ENCODE measurements at regions not wholly inside any gene's neighbourhood (a gene's known extent, or its start where the extent isn't known, plus 50 kb on each side); places are given as distances from the start of the nearest gene placed in this dataset.

DNA sequence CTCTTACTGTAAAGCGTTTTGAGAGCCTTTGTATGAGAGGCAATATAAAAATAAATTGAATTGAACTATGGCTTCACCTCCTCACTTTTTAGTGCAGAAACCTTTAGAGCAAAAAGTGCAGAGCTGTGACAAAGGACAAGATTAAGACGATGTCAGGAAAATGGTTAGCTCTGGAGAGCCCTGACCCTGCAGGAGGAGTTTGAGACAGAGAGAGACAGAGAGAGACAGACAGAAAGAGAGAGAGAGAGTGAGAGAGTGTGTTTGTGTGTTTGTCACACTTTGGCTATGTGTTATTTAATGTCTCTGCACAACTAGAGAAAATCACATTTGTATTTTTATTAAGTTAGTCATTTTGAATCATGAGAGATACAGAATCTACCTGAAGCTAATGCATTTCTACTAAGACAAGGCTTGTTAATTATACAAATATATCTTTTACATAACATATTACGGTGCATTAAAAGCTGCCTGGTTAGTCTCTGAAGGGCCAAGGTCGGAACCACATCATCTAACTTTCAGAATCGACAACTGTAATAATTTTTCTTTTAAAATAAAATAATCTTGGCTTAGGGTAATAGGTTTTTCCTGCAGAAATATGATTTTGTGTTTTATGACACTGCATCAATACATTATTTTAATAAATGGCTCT lies 423.5 kb upstream of the ZEB2 start:
- DNase-seq (ENCODE audit: low read depth): no peak
- no peak overlapping the region for H3K4me3 ChIP-seq (ENCODE audit: low read depth, low read length)
- TF ChIP-seq, protein P1, sequence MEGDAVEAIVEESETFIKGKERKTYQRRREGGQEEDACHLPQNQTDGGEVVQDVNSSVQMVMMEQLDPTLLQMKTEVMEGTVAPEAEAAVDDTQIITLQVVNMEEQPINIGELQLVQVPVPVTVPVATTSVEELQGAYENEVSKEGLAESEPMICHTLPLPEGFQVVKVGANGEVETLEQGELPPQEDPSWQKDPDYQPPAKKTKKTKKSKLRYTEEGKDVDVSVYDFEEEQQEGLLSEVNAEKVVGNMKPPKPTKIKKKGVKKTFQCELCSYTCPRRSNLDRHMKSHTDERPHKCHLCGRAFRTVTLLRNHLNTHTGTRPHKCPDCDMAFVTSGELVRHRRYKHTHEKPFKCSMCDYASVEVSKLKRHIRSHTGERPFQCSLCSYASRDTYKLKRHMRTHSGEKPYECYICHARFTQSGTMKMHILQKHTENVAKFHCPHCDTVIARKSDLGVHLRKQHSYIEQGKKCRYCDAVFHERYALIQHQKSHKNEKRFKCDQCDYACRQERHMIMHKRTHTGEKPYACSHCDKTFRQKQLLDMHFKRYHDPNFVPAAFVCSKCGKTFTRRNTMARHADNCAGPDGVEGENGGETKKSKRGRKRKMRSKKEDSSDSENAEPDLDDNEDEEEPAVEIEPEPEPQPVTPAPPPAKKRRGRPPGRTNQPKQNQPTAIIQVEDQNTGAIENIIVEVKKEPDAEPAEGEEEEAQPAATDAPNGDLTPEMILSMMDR (IDR thresholded peaks at IDR 0.05; ENCODE audit: insufficient read depth, low read depth, low read length): no peak

DNA sequence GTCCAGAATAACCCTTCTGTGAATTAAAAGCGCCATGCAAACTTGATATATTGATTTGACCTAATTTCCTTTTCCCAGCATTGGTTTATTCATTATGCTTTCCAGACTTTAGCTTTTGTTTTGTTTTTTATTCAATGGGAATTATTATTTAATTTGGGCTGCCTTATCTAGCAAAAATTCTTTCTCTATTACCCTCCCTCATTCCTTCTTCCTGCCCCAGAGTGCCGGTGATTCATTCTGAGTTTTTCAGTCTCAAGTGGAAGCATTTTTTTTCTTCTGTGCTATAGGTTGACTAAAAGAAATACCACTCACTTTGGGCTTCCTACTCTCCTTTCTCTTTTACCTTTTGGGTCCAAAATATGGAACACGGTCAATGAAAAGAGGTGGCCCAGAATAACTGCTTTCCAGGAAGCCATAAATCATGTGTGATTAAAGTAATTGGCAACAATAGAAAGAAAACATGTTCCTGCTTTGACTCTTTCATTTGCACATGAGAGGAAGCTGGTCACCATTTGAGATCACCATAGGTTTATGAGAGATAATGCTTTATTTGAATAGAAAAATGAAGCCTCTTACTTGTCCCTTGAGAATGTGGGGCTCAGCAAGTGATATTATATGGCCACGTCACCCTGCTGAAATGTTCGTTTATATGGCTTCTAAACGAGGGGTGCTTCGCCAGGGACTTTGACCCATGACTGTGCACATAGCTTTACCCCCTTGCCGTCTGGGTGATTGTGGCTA lies 422.8 kb upstream of the ZEB2 start:
- no peak overlapping the region for H3K4me3 ChIP-seq (ENCODE audit: low read depth, low read length)
- no peak for DNase-seq (ENCODE audit: low read depth)
- TF ChIP-seq, protein P1 (IDR thresholded peaks at IDR 0.05; ENCODE audit: insufficient read depth, low read depth, low read length): no peak

DNA sequence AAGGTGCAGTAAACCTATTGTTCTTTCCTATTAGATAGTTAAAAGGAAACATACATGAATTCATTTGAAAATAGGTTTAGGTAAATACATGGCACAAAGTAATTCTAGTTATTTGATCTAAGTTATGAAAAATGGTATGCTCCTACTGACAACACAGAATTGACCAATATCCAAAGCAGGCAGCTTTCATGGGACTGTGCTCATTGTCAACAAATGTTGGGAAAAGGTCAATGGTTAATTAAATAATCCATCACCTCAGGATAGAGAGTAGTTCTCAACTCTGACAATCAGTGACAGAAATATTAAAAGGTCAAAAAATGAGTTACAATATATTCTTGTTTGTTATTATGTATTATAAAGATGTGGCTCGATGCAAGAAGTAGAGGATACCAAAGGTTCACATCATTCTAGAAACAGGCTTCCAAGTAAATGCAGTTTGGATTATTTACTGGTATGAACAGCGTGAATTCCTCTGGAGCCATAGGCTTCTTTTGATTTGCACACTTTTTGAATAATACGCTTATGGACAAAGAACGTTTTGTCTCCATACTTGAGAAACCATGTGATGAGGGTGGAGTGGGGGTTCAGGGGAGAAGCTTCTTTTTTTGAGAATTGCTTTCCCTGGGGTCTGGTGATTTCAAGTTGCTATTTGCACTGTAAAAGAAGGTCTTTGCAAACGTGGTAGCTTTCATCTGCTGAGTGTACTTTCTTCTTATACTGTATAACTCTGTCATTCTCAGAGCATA lies 422.0 kb upstream of the ZEB2 start:
- no peak for DNase-seq (ENCODE audit: low read depth)
- no peak overlapping the region for H3K4me3 ChIP-seq (ENCODE audit: low read depth, low read length)
- TF ChIP-seq, protein P1 (IDR thresholded peaks at IDR 0.05; ENCODE audit: insufficient read depth, low read depth, low read length): no peak

DNA sequence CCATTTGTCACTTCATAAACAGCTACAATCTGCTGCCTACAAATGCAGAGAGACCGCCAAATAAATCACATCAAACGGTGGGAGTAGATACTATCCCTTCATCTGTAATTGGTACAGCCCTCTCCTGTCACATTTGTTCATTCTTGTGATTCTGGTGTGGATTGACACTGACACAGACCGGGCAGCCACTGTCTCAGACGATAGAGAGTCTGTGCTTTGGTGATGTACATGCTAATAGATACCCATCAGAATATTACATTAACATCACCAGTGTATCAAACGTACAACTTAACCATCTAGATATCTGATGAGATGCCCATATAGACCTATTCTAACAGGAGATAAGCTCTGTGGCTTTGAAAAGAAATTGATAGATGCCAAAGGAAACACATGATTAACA lies 419.7 kb upstream of the ZEB2 start:
- DNase-seq (ENCODE audit: low read depth): no peak
- H3K4me3 ChIP-seq (ENCODE audit: low read depth, low read length): no peak overlapping the region
- TF ChIP-seq, protein P1 (IDR thresholded peaks at IDR 0.05; ENCODE audit: insufficient read depth, low read depth, low read length): no peak

DNA sequence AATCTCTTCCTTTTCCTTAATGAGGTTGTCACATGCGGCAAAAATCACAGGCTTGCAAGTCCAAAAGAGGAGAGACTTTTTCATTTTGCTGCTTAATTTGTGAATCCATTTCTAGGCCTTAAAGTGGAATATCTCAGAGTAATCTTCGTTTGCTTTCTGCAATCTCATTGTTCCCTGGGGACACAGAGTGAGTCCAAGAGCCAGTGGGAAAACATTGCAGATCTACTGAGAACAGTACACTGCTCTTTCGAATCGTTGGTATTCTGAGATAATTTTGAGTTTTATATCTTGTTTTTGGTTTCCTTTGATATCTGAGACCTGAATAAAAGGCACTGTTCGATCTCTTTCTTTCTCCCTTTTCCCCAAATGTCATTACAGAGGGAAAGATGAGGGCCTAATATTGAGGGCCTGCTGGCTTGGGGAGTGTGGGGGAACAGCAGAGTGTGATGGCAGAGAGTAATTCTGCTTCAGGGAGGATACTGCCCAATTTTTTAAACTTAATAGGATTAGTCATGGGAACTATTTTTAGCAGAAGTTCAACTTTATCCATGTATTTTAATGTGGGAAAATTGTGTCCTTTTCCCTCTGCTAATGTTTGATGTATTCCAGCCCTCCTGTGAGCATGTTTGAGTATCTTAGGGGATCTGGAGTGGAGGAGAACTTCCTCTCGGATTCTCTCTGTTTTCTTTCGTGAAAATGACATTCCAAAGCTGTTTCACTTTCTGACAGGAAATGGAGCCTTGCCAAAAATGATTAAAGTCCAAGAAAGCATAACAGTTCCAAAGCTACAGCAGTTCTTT lies 418.2 kb upstream of the ZEB2 start:
- no peak overlapping the region for H3K4me3 ChIP-seq (ENCODE audit: low read depth, low read length)
- TF ChIP-seq, protein P1 (IDR thresholded peaks at IDR 0.05; ENCODE audit: insufficient read depth, low read depth, low read length): no peak
- peak; percentile 94 for DNase-seq (ENCODE audit: low read depth)

DNA sequence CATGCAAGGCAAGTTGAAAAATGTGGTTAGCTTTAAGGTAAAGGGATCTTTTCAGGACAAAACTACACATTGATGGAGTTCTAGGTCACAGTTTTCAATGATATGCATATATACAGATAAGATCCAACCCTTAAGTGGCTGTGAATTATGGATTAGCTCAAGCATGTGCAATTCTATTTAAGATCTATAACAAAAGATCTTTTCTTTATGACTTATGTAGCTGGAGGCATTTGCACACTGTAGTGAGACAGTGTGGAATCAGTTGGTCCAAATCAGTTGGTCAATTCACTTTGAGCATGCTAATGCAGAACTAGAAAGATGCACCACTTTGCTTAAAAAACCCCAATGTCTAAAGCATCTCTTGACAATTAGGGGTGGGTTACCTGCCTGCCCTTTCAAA lies 417.1 kb upstream of the ZEB2 start:
- no peak for DNase-seq (ENCODE audit: low read depth)
- H3K4me3 ChIP-seq (ENCODE audit: low read depth, low read length): no peak overlapping the region
- TF ChIP-seq, protein P1 (IDR thresholded peaks at IDR 0.05; ENCODE audit: insufficient read depth, low read depth, low read length): no peak
